Activated T-cell treated with anti-CD3 and anti-CD28 coated beads, Interleukin-2, amount 50 U/mL, for 1 hour (primary cell): ENCODE measurements at regions not wholly inside any gene's neighbourhood (a gene's known extent, or its start where the extent isn't known, plus 50 kb on each side); places are given as distances from the start of the nearest gene placed in this dataset.
A peak's percentile ranks its signal among the peaks of the same experiment; 100 is the strongest.
"Not testable (repeated sequence)": the region's sequence is repeated elsewhere in the genome, so short reads cannot be mapped to it uniquely, and the experiment has no call there.

Experiments used
- DNase-seq: peaks from one replicate; pipeline ENCODE4 v3.0.0-alpha.2; 2020

- DNase-seq: no peak
Observed at GRCh38 chr7:65749518-65749917, 123.4 kb upstream of the VKORC1L1 start.

DNA sequence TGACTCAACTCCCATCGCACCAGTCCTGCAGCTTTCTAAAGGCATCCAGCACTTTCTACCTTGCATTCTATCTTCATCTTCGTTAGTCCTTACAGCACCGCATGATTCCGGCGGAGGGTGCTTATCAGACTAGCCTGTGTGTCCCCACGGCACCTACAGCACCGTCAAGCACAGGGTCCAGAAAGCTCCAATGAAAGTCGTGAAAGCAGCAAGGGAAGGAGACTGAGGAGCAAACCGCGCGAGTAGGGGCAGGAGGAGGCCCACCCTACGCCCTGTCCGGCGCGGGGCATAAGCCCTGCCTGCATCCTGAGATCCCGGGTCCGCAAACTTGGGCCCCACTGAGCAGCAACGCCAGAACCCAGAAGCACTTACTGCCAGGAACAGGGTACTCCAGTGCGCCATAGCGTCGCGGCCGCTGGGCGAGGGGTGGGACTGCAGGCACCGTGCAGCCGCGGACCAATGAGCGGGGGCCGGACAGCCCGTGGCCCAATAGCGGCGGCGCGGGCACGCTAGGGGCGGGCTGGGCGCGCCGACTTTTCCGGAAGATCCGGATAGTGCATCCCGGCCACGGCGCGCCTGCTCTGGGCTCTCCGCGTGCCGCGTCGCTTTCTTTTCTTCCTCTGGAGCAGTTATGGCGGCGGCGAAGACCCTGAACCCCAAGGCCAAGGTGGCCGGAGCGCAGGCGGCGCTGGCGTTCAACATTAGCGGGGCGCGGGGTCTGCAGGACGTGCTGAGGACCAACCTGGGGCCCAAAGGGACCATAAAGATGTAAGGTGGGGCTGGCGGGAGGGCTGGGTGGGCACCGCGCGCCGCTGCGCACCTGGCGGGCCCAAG lies 122.1 kb upstream of the VKORC1L1 start:
- DNase-seq: peak; percentile 89

GRCh38 chr7:65754070-65754469 lies 118.8 kb upstream of the VKORC1L1 start:
- DNase-seq: not testable (repeated sequence)

DNA sequence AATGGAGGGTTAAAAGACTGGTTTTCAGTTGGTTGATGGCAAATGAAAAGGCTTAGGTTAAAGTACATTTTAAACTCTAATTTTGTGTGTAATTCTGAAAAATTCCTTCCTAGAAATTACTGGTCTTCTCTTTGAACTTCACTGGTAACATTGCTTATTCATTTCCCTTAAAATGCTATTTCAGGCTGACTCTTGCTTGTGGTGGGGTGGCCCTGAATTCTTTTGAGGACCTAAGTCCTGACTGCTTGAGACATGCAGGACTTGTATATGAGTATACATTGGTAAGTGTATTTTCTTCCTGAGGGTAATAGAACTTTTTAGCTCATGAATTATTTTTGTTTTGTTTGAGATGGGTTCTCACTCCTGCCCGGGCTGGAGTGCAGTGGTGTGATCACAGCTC lies 113.9 kb upstream of the VKORC1L1 start:
- not testable (repeated sequence) for DNase-seq

GRCh38 chr7:65762712-65763111 lies 110.2 kb upstream of the VKORC1L1 start:
- not testable (repeated sequence) for DNase-seq

DNA sequence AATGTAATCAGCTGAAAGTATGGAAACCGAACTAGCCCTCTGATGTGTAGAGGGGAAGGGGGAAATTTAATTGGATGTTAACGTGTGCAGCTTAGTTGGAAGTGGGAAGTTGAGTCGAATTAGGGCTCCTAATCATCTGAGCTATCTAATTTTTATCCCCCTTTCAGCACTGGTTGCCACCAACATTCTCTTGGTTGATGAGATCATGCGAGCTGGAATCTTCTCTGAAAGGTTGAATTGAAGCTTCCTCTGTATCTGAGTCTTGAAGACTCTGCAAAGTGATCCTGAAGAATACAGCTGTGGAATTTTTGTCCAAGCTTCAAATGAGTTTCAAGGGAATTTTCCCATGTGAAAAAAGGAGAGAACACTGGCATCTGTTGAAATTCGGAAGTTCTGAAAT lies 109.8 kb upstream of the VKORC1L1 start:
- not testable (repeated sequence) for DNase-seq

DNA sequence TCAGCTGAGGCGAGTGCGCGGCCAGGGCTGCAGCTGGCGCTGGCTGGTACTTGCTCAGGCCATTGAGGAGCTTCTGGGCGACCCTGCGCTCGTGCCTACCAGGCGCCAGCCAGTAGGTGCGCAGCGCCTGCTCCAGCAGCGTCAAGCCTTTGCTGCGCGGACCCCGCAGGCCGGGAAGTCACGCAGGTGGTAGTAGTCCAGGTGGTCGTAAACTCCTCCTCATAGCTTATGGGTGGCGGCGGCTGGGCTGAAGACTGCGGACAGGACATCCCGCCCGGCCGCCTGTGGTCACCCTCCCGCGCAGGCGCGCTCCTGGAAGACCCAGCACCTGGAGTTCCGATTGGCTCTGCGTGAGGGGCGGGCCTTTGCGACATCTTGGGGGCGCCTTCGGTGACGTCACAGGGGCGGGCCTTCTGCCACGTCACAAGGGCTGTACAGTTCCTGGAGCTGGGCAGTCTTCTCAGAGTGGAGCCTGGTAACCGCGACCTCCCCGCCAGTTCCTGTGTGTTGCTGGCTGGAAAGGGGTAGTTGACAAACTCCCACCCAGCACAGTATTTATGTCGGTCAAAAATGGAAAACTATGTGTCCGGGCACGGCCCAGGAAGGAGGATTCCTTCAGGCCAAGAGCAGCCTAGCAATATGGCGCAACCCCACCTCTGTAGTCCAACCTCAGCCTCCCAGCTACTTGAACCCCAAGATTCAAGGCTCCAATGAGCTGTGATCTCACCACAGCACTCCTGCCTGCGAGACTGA lies 102.2 kb upstream of the VKORC1L1 start:
- peak; percentile 96 for DNase-seq

GRCh38 chr7:65771226-65771569 lies 101.7 kb upstream of the VKORC1L1 start:
- not testable (repeated sequence) for DNase-seq

- DNase-seq: not testable (repeated sequence)
Observed at GRCh38 chr7:65776677-65777076, 96.2 kb upstream of the VKORC1L1 start.

- DNase-seq: not testable (repeated sequence)
Observed at GRCh38 chr7:65789943-65790342, 82.9 kb upstream of the VKORC1L1 start.

GRCh38 chr7:65791788-65792187 lies 81.1 kb upstream of the VKORC1L1 start:
- DNase-seq: not testable (repeated sequence)

GRCh38 chr7:65792726-65793125 lies 80.1 kb upstream of the VKORC1L1 start:
- not testable (repeated sequence) for DNase-seq

GRCh38 chr7:65794671-65795391 lies 78.0 kb upstream of the VKORC1L1 start:
- DNase-seq: not testable (repeated sequence)

- not testable (repeated sequence) for DNase-seq
Observed at GRCh38 chr7:65795392-65795716, 77.5 kb upstream of the VKORC1L1 start.

DNA sequence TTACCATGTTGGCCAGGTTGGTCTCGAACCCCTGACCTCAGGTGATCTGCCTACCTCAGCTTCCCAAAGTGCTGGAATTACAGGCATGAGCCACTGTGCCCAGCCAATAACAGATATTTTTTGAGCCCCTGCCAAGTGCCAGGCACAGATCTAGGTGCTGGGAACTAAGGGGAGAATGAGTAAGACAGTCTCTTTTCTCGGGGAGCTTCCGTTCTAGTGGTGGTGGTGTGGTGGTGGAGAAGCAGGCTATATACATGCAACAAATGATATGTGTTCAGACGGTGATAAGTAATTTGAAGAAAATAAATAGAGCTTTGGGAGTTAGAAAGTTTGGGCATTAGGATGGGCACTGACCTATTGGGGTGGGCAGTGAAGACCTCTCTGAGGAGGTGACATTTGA lies 76.7 kb upstream of the VKORC1L1 start:
- DNase-seq: no peak

- DNase-seq: not testable (repeated sequence)
Observed at GRCh38 chr7:65797086-65797485, 75.8 kb upstream of the VKORC1L1 start.

GRCh38 chr7:65797566-65797965 lies 75.3 kb upstream of the VKORC1L1 start:
- not testable (repeated sequence) for DNase-seq

DNA sequence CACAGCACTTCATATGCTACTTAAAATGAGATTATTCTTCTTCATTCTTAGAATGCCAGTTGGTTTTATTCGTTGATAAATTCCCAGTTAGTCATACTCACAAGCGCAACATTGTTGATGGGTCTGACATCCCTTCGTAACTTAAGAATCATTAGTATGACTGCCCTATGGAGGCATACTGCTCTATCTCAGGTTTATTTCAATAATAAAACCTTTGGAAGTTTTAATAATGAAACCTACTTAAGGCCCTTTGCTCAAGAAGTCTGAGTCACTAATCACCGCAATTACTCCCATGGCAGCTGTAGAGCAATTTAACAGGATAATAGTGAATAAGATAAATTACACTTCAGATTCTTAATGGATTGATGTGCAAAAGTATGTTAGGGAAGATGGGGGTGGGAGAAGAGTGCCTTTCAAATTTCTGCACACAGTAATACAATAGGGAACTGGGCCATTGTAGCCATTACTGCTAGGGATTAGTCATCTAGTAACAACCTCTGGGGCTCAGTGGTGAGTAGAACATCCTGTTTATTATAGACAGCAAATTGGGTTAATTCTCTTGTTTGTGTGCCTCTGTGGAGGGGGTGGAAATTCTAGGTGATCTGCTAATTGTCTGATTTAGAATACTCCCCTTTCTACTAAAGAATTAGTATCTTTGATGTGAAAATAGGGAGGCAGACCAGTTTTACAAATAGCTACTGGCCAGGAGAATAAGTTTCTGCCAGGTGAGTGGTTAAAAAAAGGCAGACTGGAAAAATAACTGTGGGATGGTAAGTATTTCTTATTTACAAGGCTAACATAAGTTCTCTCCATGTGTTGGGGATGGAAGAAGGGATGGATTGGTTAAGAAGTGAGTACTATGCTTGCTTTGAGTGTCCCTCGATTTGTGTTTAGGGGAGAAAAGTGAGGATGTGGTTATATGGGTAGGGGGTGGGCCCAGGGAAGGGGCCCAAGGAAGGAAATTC lies 74.5 kb upstream of the VKORC1L1 start:
- no peak for DNase-seq

DNA sequence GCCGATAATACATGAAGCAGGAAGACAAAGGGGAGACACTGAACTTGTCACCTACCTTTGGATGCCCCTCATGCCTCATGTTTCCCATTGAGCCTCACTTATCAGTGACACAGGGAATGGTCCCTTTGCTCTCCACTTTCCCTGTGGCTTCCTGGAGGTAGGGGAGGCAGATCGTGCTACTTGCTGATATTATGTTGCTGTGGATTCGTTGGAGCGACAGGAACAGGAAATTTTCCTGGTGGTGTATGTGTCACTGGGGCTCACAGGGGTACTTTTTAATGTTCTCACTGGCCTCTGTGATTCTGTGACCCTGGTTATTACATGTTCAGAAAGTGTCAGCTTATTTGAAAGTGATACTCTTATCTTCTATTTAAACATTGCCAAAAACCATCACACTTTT lies 72.7 kb upstream of the VKORC1L1 start:
- DNase-seq: not testable (repeated sequence)

GRCh38 chr7:65800890-65801341 lies 72.0 kb upstream of the VKORC1L1 start:
- DNase-seq: no peak

DNA sequence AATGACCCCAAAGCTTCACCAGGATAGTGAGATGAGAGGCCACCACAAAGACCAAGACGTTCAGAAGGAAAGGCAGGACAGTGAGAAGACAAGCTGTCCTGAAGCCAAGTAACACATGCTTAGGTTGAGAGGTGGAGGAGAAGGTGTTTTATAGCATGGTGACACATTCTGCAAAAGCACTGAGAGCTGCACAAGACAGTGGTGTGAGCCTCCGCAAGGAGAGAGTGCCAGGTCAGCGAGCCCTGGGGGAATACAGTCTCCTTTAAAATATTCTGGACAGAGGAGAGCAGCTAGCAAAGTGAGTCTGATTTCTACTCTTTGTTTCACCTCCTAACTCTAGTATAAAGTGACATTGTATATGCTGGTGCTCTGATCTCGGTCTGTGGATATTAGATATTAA lies 68.0 kb upstream of the VKORC1L1 start:
- no peak for DNase-seq

GRCh38 chr7:65807067-65807466 lies 65.8 kb upstream of the VKORC1L1 start:
- DNase-seq: not testable (repeated sequence)
